ENCODE measurements at regions not wholly inside any gene's neighbourhood (a gene's known extent, or its start where the extent isn't known, plus 50 kb on each side); places are given as distances from the start of the nearest gene placed in this dataset.

DNA sequence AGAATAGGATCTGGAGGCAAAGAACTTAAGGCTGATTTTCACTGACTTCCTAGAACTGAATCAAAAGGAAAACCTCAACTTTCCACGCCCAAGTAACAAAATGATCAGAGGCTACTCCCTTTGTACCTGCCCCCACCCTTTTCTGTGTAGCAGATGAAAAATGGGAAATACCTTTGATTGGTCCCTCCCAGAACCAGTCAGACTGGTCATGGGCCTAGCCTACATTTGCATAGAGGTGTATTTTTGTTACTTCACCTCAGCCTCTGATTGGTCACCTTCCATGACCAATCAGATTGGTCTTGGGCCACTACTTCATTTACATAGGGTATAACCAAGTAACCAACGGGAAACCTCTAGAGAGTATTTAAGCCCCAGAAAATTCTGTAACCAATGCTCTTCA lies 1553.5 kb upstream of the C9orf72 start:
- Histone ChIP-seq H3K27ac (no peak overlapping the region), H3K9me3 (ENCODE audit: insufficient read depth, low read depth) (no peaks in the 10 kb centered on the region; the same call in 1 of the 2 replicates), H3F3A (ENCODE audit: insufficient read depth, low read depth) (no peaks in the 10 kb centered on the region), H3K9me2 (ENCODE audit: insufficient read depth) (no peaks in the 10 kb centered on the region), H3K4me1 (replicated peaks; ENCODE audit: insufficient read depth) (no peaks in the 10 kb centered on the region), H3K4me3 (no peak overlapping the region), H3K79me2 (ENCODE audit: low read depth) (no peaks in the 10 kb centered on the region), H4K20me1 (ENCODE audit: insufficient read depth) (no peaks in the 10 kb centered on the region), H2AFZ (no peak overlapping the region), H3K27me3 (ENCODE audit: insufficient read depth, low read depth) (no peaks in the 10 kb centered on the region), H3K4me2 (no peak overlapping the region), H3K36me3 (ENCODE audit: low read depth) (no peaks in the 10 kb centered on the region)
- TF ChIP-seq EZH2 (IDR thresholded peaks at IDR 0.05; ENCODE audit: low read depth) = no peak
- TF ChIP-seq, protein P1, sequence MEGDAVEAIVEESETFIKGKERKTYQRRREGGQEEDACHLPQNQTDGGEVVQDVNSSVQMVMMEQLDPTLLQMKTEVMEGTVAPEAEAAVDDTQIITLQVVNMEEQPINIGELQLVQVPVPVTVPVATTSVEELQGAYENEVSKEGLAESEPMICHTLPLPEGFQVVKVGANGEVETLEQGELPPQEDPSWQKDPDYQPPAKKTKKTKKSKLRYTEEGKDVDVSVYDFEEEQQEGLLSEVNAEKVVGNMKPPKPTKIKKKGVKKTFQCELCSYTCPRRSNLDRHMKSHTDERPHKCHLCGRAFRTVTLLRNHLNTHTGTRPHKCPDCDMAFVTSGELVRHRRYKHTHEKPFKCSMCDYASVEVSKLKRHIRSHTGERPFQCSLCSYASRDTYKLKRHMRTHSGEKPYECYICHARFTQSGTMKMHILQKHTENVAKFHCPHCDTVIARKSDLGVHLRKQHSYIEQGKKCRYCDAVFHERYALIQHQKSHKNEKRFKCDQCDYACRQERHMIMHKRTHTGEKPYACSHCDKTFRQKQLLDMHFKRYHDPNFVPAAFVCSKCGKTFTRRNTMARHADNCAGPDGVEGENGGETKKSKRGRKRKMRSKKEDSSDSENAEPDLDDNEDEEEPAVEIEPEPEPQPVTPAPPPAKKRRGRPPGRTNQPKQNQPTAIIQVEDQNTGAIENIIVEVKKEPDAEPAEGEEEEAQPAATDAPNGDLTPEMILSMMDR (conservative IDR thresholded peaks at IDR 0.05) = no peak
- intact Hi-C loops (cut with micrococcal nuclease; ENCODE audit: unreplicated experiment) = no loop called here
- no peak for DNase-seq
- BruUV-seq (replicated peaks) = no TSS peak
- ChIA-PET POLR2A (ENCODE audit: unreplicated experiment) (no interaction called here), CTCF (no interaction called here)

DNA sequence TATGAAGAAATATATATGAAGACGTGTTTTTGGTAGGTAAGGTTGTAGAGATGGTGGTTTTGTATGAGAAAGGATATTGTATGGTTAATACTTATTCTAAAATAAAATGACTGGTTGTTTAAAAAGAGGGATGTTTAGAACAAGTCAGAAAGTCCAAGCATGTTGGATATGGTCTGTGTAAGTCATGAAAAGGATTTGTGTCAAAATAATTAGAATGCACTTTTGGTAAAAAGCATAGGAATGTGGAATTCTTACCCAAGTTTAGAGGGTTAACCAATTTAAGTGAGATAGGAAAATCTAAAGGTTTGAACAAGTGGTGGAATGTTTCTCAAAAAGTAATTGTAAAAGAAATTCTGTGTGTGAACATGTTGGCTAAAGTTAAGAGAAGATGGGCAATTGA lies 1556.5 kb upstream of the C9orf72 start:
- Histone ChIP-seq H4K20me1 (ENCODE audit: insufficient read depth) (no peaks in the 10 kb centered on the region), H3F3A (ENCODE audit: insufficient read depth, low read depth) (no peaks in the 10 kb centered on the region), H3K4me3 (no peak overlapping the region), H3K4me1 (replicated peaks; ENCODE audit: insufficient read depth) (no peaks in the 10 kb centered on the region), H2AFZ (no peak overlapping the region), H3K9me3 (ENCODE audit: insufficient read depth, low read depth) (no peaks in the 10 kb centered on the region; the same call in 1 of the 2 replicates), H3K27ac (no peak overlapping the region), H3K27me3 (ENCODE audit: insufficient read depth, low read depth) (no peaks in the 10 kb centered on the region), H3K9me2 (ENCODE audit: insufficient read depth) (no peaks in the 10 kb centered on the region), H3K4me2 (no peak overlapping the region), H3K79me2 (ENCODE audit: low read depth) (no peaks in the 10 kb centered on the region), H3K36me3 (ENCODE audit: low read depth) (no peaks in the 10 kb centered on the region)
- TF ChIP-seq EZH2 (IDR thresholded peaks at IDR 0.05; ENCODE audit: low read depth) = no peak
- TF ChIP-seq, protein P1 (conservative IDR thresholded peaks at IDR 0.05) = no peak
- POLR2A ChIA-PET (ENCODE audit: unreplicated experiment) = no interaction called here
- intact Hi-C loops (cut with micrococcal nuclease; ENCODE audit: unreplicated experiment) = no loop called here
- CTCF ChIA-PET = no interaction called here
- no TSS peak for BruUV-seq (replicated peaks)
- no peak for DNase-seq

DNA sequence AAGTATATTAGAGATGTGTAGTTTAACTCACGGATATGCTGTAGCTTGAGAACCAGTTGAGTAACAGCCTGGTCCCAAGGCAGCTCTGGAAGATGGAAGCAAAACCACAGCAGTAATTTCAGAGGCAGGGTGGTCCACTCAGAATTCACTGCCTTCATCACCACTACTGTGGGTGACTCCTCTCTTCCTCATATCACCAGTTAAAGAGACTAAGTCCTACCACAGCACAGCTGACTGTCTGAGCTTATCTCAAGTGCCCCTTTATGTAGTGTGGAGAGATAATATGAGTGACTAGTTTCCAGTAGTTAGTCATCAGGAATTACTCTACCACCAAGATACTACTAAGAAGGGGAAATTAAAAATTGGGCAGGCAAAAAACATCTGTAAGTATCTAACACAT lies 1571.2 kb upstream of the C9orf72 start:
- H3K4me2 ChIP-seq = no peak overlapping the region
- H3K9me2 ChIP-seq (ENCODE audit: insufficient read depth) = no peaks in the 10 kb centered on the region
- no peak for TF ChIP-seq EZH2 (IDR thresholded peaks at IDR 0.05; ENCODE audit: low read depth)
- TF ChIP-seq, protein P1 (conservative IDR thresholded peaks at IDR 0.05) = no peak
- no peaks in the 10 kb centered on the region for H3F3A ChIP-seq (ENCODE audit: insufficient read depth, low read depth)
- no peak overlapping the region for H3K27ac ChIP-seq
- CTCF ChIA-PET = no interaction called here
- no peak overlapping the region for H2AFZ ChIP-seq
- no TSS peak for BruUV-seq (replicated peaks)
- no peaks in the 10 kb centered on the region for H3K4me1 ChIP-seq (replicated peaks; ENCODE audit: insufficient read depth)
- intact Hi-C loops (cut with micrococcal nuclease; ENCODE audit: unreplicated experiment) = no loop called here
- H3K79me2 ChIP-seq (ENCODE audit: low read depth) = no peaks in the 10 kb centered on the region
- H3K4me3 ChIP-seq = no peak overlapping the region
- no peaks in the 10 kb centered on the region for H4K20me1 ChIP-seq (ENCODE audit: insufficient read depth)
- DNase-seq = no peak
- H3K36me3 ChIP-seq (ENCODE audit: low read depth) = no peaks in the 10 kb centered on the region
- H3K9me3 ChIP-seq (ENCODE audit: insufficient read depth, low read depth) = no peaks in the 10 kb centered on the region
- POLR2A ChIA-PET (ENCODE audit: unreplicated experiment) = no interaction called here
- no peaks in the 10 kb centered on the region for H3K27me3 ChIP-seq (ENCODE audit: insufficient read depth, low read depth)

Measured in PC-9 (cell line).